ENCODE measurements at regions not wholly inside any gene's neighbourhood (a gene's known extent, or its start where the extent isn't known, plus 50 kb on each side); places are given as distances from the start of the nearest gene placed in this dataset.

DNA sequence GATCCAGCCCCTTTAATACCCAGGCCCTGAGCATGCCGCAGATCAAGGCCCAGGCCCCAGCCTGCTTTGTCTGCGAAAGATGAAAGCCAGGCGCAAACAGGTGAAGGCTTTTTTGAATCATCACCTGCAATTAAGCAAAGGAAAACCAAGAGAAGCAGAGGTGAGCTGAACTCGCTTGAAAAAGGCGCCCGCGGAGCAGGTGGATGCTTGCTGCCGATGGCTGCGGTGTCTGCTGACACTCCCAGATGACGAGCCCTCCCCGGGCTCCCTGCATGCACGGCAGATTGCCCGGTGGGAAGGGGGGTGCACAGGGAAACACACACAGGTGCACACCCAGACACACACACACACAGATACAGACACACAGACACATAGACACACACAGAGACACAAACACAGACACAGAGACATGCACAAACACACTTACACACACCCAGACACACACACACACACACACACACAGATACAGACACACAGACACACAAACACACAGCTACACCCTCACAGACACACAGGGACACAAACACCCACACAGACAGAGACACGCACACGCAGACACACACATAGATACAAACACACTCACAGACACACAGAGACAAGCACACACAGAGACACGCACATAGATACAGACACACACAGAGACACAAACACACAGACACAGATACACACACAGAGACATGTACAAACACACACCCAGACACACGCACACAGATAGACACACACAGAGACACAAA is 142.6 kb upstream of the RNF32 start:
- DNase-seq (ENCODE audit: low read depth in 1 of 2, low spot score in 1 of 2): no peak
- TF ChIP-seq GABPA (IDR thresholded peaks at IDR 0.05; ENCODE audit: low read depth): no peak
- TF ChIP-seq, protein P1, sequence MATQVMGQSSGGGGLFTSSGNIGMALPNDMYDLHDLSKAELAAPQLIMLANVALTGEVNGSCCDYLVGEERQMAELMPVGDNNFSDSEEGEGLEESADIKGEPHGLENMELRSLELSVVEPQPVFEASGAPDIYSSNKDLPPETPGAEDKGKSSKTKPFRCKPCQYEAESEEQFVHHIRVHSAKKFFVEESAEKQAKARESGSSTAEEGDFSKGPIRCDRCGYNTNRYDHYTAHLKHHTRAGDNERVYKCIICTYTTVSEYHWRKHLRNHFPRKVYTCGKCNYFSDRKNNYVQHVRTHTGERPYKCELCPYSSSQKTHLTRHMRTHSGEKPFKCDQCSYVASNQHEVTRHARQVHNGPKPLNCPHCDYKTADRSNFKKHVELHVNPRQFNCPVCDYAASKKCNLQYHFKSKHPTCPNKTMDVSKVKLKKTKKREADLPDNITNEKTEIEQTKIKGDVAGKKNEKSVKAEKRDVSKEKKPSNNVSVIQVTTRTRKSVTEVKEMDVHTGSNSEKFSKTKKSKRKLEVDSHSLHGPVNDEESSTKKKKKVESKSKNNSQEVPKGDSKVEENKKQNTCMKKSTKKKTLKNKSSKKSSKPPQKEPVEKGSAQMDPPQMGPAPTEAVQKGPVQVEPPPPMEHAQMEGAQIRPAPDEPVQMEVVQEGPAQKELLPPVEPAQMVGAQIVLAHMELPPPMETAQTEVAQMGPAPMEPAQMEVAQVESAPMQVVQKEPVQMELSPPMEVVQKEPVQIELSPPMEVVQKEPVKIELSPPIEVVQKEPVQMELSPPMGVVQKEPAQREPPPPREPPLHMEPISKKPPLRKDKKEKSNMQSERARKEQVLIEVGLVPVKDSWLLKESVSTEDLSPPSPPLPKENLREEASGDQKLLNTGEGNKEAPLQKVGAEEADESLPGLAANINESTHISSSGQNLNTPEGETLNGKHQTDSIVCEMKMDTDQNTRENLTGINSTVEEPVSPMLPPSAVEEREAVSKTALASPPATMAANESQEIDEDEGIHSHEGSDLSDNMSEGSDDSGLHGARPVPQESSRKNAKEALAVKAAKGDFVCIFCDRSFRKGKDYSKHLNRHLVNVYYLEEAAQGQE (IDR thresholded peaks at IDR 0.05; ENCODE audit: insufficient replicate concordance, low read depth): no peak
- TF ChIP-seq SPI1 (IDR thresholded peaks at IDR 0.05; ENCODE audit: borderline replicate concordance, low read depth): no peak
- TF ChIP-seq POLR2AphosphoS5 (IDR thresholded peaks at IDR 0.05; ENCODE audit: low read depth): no peak
- TF ChIP-seq, protein P2, sequence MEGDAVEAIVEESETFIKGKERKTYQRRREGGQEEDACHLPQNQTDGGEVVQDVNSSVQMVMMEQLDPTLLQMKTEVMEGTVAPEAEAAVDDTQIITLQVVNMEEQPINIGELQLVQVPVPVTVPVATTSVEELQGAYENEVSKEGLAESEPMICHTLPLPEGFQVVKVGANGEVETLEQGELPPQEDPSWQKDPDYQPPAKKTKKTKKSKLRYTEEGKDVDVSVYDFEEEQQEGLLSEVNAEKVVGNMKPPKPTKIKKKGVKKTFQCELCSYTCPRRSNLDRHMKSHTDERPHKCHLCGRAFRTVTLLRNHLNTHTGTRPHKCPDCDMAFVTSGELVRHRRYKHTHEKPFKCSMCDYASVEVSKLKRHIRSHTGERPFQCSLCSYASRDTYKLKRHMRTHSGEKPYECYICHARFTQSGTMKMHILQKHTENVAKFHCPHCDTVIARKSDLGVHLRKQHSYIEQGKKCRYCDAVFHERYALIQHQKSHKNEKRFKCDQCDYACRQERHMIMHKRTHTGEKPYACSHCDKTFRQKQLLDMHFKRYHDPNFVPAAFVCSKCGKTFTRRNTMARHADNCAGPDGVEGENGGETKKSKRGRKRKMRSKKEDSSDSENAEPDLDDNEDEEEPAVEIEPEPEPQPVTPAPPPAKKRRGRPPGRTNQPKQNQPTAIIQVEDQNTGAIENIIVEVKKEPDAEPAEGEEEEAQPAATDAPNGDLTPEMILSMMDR (IDR thresholded peaks at IDR 0.05; ENCODE audit: insufficient read depth, low read length): no peak
- no peak overlapping the region for H3K27ac ChIP-seq (replicated peaks)

DNA sequence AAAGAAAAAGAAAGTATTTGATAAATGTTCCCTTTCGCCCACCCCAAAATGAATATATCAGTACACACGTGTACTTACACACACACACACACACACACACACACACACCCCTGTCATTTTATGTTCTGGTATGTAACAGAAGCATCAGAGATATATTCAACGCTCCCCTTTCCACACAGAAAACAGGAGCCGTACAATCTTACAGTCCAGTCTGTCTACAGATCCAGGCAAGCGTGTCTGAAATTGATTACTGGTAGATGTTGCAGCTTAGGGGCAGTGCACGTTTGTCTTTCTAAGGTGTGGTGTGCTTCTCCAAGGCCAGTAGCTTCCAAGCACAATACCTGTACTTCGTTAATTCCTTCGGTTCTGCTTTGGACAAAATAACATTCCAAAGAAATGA is 143.7 kb upstream of the RNF32 start:
- peaks cover 8% of the 10 kb centered on the region for H3K27me3 ChIP-seq (ENCODE audit: insufficient read depth, poor library complexity, severe bottlenecking)
- H3K4me3 ChIP-seq (replicated peaks; ENCODE audit: insufficient read depth, low read length): no peak overlapping the region
- DNase-seq (ENCODE audit: low read depth in 1 of 2, low spot score in 1 of 2): no peak
- no peak overlapping the region for H3K27ac ChIP-seq (replicated peaks)
- TF ChIP-seq POLR2AphosphoS5 (IDR thresholded peaks at IDR 0.05; ENCODE audit: low read depth) (no peak), GABPA (IDR thresholded peaks at IDR 0.05; ENCODE audit: low read depth) (no peak), SPI1 (IDR thresholded peaks at IDR 0.05; ENCODE audit: borderline replicate concordance, low read depth) (no peak)
- TF ChIP-seq, protein P2 (IDR thresholded peaks at IDR 0.05; ENCODE audit: insufficient read depth, low read length): no peak

More for the DNA sequence above, 142.6 kb upstream of the RNF32 start:
- H3K4me3 ChIP-seq (replicated peaks; ENCODE audit: insufficient read depth, low read length): no peak overlapping the region
- peaks cover 8% of the 10 kb centered on the region for H3K27me3 ChIP-seq (ENCODE audit: insufficient read depth, poor library complexity, severe bottlenecking)

DNA sequence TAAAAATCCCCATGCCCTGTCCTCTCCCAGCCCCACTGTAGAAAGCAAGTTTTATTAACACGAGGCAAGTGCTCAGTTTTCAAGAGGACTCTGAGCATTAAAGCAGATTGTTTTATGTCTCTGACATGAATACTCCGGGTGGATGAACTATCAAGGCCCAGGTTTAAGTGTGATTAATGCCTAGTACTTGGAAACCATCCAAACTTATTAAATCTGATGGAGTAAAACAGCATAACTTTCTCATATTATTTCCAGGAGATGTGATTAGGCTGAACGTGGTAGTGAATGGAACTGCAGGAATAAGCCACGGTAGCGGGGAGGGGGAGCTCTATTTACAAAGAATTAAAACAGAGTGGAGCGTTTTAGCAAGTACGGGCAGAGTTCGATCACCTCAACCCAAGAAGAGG is 144.2 kb upstream of the RNF32 start:
- no peak overlapping the region for H3K4me3 ChIP-seq (replicated peaks; ENCODE audit: insufficient read depth, low read length)
- no peak for DNase-seq (ENCODE audit: low read depth in 1 of 2, low spot score in 1 of 2)
- H3K27ac ChIP-seq (replicated peaks): no peak overlapping the region
- peaks cover 8% of the 10 kb centered on the region for H3K27me3 ChIP-seq (ENCODE audit: insufficient read depth, poor library complexity, severe bottlenecking)
- TF ChIP-seq GABPA (IDR thresholded peaks at IDR 0.05; ENCODE audit: low read depth) (no peak), POLR2AphosphoS5 (IDR thresholded peaks at IDR 0.05; ENCODE audit: low read depth) (no peak), SPI1 (IDR thresholded peaks at IDR 0.05; ENCODE audit: borderline replicate concordance, low read depth) (no peak)
- TF ChIP-seq, protein P1 (IDR thresholded peaks at IDR 0.05; ENCODE audit: insufficient replicate concordance, low read depth): no peak
- TF ChIP-seq, protein P2 (IDR thresholded peaks at IDR 0.05; ENCODE audit: insufficient read depth, low read length): no peak
